Esophagus (tissue), 2 donors: ENCODE measurements at regions not wholly inside any gene's neighbourhood (a gene's known extent, or its start where the extent isn't known, plus 50 kb on each side); places are given as distances from the start of the nearest gene placed in this dataset.

ENCODE experiments used
- H3K27ac ChIP-seq, 2 donors: one replicate each; pipeline ENCODE4 v1.5.1; 2013; ENCODE audit warnings: low read depth in 2 of 2, mild to moderate bottlenecking in 2 of 2, inconsistent platforms in 1 of 2, low read length in 1 of 2, moderate library complexity in 1 of 2
- H3K27me3 ChIP-seq, 2 donors: one replicate each; pipeline ENCODE4 v1.6.1; 2013; ENCODE audit warnings: low read length in 2 of 2, control low read depth in 1 of 2, mild to moderate bottlenecking in 1 of 2; ENCODE audit not compliant: insufficient read depth in 2 of 2, control insufficient read depth in 1 of 2
- H3K36me3 ChIP-seq, 2 donors: one replicate each; pipeline ENCODE4 v1.6.1; 2013; ENCODE audit warnings: low read length in 1 of 2; ENCODE audit not compliant: control insufficient read depth in 2 of 2, insufficient read depth in 2 of 2
- H3K4me1 ChIP-seq, 2 donors: one replicate each; pipeline ENCODE4 v1.6.1; 2013; ENCODE audit warnings: low read length in 1 of 2; ENCODE audit not compliant: control insufficient read depth in 2 of 2, insufficient read depth in 2 of 2
- H3K4me3 ChIP-seq, 2 donors: one replicate each; pipeline ENCODE4 v1.5.1; 2013; ENCODE audit warnings: low read length in 2 of 2, mild to moderate bottlenecking in 2 of 2, low read depth in 1 of 2, moderate library complexity in 1 of 2
- H3K9me3 ChIP-seq, 2 donors: one replicate each; pipeline ENCODE4 v1.6.1; 2013; ENCODE audit warnings: mild to moderate bottlenecking in 2 of 2, low read depth in 1 of 2, low read length in 1 of 2, moderate library complexity in 1 of 2; ENCODE audit not compliant: control insufficient read depth in 2 of 2, insufficient read depth in 1 of 2
- WGBS, 2 donors: extraction: QIAGEN DNeasy Blood & Tissue Kit; methylation state at CpG; one replicate each; pipeline ENCODE4 v1.1.7; 2013; 5-methylcytosine and 5-hydroxymethylcytosine counted together
- donor health status: healthy with polysubstance abuse.
- donor health status: Bipolar disorder and iron deficiency.

DNA sequence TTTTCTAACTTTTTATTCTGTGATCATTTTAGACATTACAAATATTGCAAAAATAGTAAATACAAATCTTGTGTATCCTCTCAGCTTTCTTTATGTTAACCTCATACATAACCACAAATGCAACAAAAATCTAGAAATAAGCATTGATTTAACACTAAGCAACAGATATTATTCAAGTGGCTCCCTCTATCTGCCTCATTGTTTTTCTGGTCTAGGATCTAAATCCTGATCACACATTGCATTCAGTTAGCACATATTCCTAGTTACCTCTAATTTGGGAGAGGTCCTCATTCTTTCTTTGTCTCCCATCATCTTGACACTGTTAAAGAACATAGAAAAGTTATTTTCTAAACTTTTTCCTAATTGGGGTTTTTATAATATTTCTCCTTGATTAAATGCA is 1126.0 kb downstream of the ROBO2 start:
- H3K27ac ChIP-seq = no peak overlapping the region
- H3K27me3 ChIP-seq = no peaks in the 10 kb centered on the region
- H3K4me3 ChIP-seq = no peak overlapping the region
- H3K4me1 ChIP-seq = no peaks in the 10 kb centered on the region
- H3K36me3 ChIP-seq = no peaks in the 10 kb centered on the region
- no peaks in the 10 kb centered on the region for H3K9me3 ChIP-seq

GRCh38 chr3:78174821-78175220 is 1134.9 kb downstream of the ROBO2 start:
- Histone ChIP-seq H3K4me1 (no peaks in the 10 kb centered on the region), H3K36me3 (no peaks in the 10 kb centered on the region), H3K27ac (no peak overlapping the region), H3K9me3 (no peaks in the 10 kb centered on the region), H3K27me3 (no peaks in the 10 kb centered on the region), H3K4me3 (no peak overlapping the region)
- 27% methylated on average over 1 of the region's 1 CpG for WGBS, 2 donors

DNA sequence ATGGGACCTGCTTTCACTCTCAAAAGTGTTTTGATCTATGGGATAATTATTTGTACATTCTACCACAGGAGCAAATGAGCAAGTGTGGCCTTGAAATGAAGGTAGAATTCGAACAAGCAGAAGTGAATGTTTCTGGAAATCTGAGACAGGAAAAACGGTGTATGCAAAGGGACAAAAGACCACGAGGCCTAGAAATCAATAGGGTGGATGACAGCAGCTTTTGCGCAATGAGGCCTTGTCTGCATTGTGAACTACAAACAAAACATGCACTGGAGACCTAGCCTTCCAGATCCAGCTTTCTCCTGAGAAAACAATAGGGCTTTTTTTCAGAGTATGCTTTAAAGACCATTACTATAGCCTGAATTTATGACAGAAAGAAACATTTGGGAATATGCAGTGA is 1137.0 kb downstream of the ROBO2 start:
- Histone ChIP-seq H3K4me1 (no peaks in the 10 kb centered on the region), H3K36me3 (no peaks in the 10 kb centered on the region), H3K4me3 (no peak overlapping the region), H3K27me3 (no peaks in the 10 kb centered on the region), H3K9me3 (no peaks in the 10 kb centered on the region), H3K27ac (no peak overlapping the region)
- WGBS, 2 donors = 80 to 84% methylated on average over 4 of the region's 4 CpGs

- H3K27ac ChIP-seq = no peak overlapping the region
- H3K9me3 ChIP-seq = no peaks in the 10 kb centered on the region
- H3K27me3 ChIP-seq = no peaks in the 10 kb centered on the region
- 66 to 70% methylated on average over 2 of the region's 2 CpGs for WGBS, 2 donors
- no peaks in the 10 kb centered on the region for H3K4me1 ChIP-seq
- H3K36me3 ChIP-seq = no peaks in the 10 kb centered on the region
- H3K4me3 ChIP-seq = no peak overlapping the region
Observed at GRCh38 chr3:78177780-78178179, 1137.9 kb downstream of the ROBO2 start.

DNA sequence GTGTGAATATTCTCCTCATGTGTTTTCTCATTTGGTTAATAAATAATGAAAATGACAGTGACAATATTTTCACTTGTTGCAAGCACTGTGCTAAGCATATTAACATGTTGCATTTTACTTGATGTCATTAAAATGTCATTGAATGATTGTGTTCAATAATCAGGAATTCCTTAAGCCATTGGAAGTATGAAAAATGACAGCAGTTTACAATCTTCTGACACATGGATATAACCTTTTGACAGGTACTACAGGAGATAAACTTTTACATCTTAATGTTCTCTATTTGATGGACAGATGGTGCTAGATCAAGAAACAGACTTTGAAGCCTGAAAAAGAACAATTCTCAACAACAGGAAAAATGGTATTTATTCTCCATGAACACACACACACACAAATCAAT is 1138.3 kb downstream of the ROBO2 start:
- Histone ChIP-seq H3K9me3 (no peaks in the 10 kb centered on the region), H3K27ac (no peak overlapping the region), H3K27me3 (no peaks in the 10 kb centered on the region), H3K4me3 (no peak overlapping the region), H3K36me3 (no peaks in the 10 kb centered on the region), H3K4me1 (no peaks in the 10 kb centered on the region)

GRCh38 chr3:78178740-78179363 is 1139.0 kb downstream of the ROBO2 start:
- no peaks in the 10 kb centered on the region for H3K27me3 ChIP-seq
- H3K4me1 ChIP-seq = no peaks in the 10 kb centered on the region
- H3K4me3 ChIP-seq = no peak overlapping the region
- no peaks in the 10 kb centered on the region for H3K9me3 ChIP-seq
- no peaks in the 10 kb centered on the region for H3K36me3 ChIP-seq
- H3K27ac ChIP-seq = no peak overlapping the region
- 73 to 81% methylated on average over 1 of the region's 1 CpG for WGBS, 2 donors

DNA sequence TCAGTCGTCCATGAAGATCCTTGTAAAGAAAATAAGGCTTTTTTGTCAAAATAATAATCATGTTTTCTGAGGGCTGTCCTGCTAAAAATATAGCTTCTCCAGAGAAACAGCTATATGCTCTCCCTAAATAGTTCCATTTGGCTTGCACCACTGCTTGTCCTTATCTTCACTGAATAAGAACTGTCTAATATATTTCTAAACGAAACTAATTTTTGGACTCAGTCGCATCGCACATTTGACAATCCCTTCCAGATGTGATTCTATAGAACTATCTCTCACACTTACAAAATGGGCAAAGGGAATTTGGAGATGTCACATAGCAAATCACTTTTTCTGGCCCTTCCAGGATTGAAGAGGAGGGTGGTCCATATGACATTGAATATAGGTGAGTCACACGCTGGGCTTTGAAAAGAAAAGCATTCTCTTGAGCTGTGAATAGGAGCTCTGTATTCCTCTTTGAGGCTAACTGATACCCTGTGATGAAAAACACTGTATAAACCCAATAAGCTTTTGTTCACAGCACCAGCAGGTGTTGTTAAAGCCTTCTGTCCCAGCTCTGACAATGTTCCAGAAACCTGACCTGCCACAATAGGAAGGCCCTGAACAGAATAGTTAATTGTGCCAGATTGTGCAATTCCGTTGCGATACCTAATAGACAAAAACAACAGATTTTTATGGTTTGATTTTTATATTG is 1144.2 kb downstream of the ROBO2 start:
- no peaks in the 10 kb centered on the region for H3K36me3 ChIP-seq
- 79% methylated on average over 7 of the region's 7 CpGs for WGBS, 2 donors

DNA sequence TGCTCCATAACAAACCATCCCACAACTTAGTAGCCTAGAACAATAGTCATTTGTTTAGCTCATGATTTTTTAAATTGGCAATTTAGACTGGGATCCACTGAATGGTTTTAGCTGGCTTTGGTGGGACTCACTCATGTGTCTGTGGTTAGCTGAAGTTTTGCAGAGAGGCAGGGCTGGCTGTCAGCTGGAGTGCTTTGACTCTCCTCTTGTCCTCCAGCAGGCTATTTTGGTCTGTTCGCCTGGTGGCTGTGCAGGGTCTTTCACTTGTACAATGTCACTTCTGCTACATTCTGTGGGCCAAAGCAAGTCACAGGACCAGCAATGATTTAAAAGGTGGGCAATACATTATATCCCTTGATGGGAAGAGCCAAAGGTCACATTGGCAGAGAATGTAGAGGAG is 1146.5 kb downstream of the ROBO2 start:
- 85 to 93% methylated on average over 1 of the region's 1 CpG for WGBS, 2 donors
- no peaks in the 10 kb centered on the region for H3K27me3 ChIP-seq
- H3K4me1 ChIP-seq = no peaks in the 10 kb centered on the region
- H3K4me3 ChIP-seq = no peak overlapping the region
- no peaks in the 10 kb centered on the region for H3K36me3 ChIP-seq
- no peaks in the 10 kb centered on the region for H3K9me3 ChIP-seq
- no peak overlapping the region for H3K27ac ChIP-seq

More for the DNA sequence above, 1144.2 kb downstream of the ROBO2 start:
- Histone ChIP-seq H3K9me3 (no peaks in the 10 kb centered on the region), H3K4me3 (no peak overlapping the region), H3K27me3 (no peaks in the 10 kb centered on the region), H3K4me1 (no peaks in the 10 kb centered on the region), H3K27ac (no peak overlapping the region)

DNA sequence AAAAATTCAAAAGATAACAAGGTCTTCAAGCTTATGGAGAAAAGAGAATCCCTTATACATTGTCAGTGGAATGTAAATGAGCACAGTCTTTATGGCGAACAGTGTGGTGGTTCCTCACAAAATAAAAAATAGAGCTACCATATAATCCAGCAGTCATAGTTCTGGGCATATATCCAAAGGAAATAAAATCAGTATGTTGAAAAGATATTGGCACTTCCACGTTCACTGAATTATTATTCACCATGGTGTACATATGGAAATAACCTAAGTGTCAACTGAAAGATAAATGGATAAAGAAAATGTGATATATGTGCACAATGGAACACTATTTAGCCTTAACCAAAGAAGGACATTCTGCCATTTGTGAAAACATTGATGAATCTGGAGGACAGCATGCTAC is 1161.2 kb downstream of the ROBO2 start:
- Histone ChIP-seq H3K36me3 (no peaks in the 10 kb centered on the region), H3K4me1 (no peaks in the 10 kb centered on the region), H3K9me3 (no peaks in the 10 kb centered on the region), H3K27me3 (no peaks in the 10 kb centered on the region), H3K27ac (no peak overlapping the region), H3K4me3 (no peak overlapping the region)
- 54 to 61% methylated on average over 2 of the region's 2 CpGs for WGBS, 2 donors

DNA sequence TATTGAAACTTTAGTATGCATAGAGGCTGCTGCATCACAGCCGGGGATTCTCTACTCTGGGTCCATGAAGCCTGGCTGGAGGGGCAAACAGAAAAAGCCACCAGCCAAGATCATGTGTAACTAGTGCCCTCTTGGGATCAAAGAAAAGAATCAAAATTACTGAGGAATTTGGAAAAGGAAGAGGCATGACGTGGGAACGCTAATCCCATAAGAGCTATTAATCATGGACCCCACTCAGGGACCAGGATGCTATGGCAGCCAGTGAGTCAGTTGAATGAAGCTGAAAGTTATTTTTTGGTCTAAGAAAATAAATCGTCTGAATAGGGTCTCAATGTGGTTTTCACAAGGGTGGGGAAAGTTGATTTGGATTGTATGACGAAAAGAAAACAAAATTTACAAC is 1165.1 kb downstream of the ROBO2 start:
- Histone ChIP-seq H3K4me3 (no peak overlapping the region), H3K27me3 (no peaks in the 10 kb centered on the region), H3K9me3 (no peaks in the 10 kb centered on the region), H3K27ac (no peak overlapping the region), H3K4me1 (no peaks in the 10 kb centered on the region), H3K36me3 (no peaks in the 10 kb centered on the region)
- WGBS, 2 donors = 36 to 44% methylated on average over 5 of the region's 5 CpGs
